GM19025 (cell line): ENCODE measurements at regions not wholly inside any gene's neighbourhood (a gene's known extent, or its start where the extent isn't known, plus 50 kb on each side); places are given as distances from the start of the nearest gene placed in this dataset.

Source experiments
- ATAC-seq: cut with Tn5 transposase; IDR thresholded peaks from one replicate; pipeline ENCODE4 v1.9.1; 2021; ENCODE audit warnings: mild to moderate bottlenecking, low read depth, moderate library complexity; ENCODE audit not compliant: unreplicated experiment

DNA sequence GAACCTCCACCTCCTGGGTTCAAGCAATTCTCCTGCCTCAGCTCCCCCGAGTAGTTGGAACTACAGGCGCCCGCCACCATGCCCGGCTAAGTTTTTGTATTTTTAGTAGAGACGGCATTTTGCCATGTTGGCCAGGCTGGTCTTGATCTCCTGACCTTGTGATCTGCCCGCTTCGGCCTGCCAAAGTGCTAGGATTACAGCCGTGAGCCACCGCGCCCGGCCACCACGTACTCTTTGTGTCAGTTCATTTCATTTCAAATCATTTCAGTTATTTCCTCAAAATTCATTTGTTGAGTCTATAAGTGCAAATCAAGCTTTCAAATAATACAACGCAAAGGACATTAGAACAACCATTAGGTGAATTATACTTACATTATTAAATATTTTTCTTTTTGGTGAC lies 943.8 kb downstream of the TYW1 start:
- ATAC-seq: no peak

DNA sequence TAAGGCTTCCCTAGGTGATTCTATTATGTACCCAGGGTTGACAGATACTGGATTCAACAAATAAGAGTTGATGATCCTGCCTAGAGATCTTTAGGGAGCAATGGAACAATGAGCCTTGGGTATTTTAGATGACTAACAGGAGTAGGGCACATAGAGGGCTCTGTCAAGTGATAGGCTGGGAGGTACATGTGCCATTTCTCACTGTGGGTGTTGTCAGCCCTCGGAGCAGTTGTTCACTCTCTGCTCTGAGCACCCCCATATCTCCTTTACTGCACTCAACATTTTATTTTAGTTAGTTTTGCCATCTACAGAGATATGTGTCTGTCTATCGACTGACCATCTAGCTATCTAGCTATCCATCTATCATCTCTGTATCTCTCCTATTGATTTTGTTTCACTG lies 950.6 kb downstream of the TYW1 start:
- no peak for ATAC-seq

DNA sequence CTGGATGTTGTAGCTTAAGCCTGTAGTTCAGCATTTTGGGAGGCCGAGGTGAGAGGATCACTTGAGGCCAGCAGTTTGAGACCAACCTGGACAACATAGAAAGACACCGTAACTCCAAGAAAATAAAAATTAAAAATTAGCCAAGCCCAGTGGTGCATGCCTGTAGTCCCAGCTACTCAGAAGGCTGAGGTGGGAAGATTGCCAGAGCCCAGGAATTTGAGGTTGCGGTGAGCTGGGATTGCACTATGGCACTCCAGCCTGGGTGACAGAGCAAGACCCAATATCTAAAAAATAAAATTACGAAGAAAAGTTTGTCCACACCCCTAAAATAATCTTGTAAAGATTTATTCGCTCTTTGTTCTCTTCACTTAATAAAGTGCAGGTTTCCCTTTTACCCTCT lies 951.0 kb downstream of the TYW1 start:
- ATAC-seq: no peak

DNA sequence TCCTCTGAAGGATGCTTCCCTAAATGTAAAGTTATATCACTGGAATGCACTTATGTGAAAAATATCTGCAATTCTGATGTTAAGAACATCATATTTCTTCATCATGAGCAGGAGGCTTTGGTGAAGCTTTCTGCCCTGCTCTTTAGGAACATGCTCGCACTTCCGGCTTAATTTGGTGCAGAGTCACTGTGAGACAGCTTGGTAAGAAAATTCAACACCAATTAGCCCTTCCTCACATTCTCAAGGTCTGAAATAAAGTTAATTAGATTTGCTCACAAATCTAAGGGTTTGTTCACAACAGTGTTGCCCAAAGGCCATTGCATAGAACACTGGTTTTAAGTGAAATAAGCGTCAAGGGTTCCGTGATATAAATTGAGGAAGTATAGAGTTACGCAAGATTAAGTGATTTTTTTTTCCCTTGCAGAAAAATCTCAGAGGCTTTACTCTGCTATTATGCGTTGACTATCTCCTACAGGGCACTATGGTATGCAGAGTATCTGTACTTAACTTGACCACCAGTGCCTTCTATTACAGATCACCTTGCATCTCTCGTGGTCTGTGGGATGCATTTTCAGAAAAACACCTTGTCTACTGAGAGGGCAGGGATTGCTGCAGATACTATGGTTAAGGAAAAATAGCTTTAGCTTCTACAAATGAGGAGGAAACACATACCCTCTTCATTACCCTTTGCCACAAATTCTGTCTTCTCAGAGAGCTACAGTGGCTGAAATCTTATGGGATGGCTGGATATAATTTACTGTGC lies 953.9 kb downstream of the TYW1 start:
- no peak for ATAC-seq

DNA sequence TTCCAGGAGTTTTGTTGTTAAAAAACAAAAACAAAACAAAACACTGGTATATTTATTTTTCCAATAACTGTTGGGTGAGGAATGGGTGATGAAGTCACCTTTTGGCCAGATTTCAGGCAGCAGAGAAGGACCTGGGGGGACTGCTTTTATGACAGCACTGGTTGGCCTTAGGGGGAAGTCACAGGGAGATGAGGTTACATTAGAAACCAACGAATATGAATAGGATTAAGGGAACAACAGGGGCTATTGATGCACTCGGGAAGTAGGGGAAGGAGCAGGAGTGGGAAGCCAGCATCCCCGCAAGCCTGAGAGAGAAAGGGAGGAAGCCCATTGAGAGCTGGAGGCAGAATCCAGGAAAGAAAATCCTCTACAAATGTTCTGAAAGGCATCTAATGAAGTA lies 958.4 kb downstream of the TYW1 start:
- no peak for ATAC-seq

DNA sequence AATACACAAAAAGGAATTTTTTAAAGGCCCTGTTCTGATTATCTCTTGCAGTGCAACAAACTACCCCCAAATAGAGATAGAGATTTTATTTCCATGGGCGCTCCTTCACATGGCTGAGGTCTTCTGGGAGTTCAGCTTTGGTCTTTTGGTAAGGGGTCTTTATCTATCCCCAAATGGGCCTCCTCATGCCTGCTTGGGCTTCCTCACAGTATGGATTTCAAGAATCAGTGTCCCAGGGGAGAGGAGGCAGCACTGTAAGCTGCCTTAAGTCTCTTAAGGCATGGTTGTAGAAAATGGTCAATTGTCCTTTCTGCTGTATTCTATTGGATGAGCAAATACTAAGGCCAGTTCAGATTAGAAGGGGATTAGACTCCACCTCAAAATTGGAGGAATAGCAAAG lies 966.2 kb downstream of the TYW1 start:
- ATAC-seq: no peak

DNA sequence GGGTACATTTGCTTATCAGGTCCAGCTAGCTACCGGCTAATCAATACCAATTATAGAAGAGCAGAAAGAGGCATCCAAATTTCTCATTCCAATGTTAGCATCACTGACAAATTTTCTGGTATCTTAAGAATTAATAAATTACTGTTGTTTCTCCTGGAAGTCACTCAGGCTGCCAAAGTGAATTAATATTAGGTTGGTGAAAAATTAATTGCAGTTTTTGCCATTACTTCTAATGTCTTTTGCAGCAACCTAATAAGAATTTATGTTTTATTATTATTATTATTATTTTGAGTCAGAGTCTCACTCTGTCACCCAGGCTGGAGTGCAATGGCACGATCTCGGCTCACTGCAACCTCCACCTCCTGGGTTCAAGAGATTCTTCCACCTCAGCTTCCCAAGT lies 979.9 kb downstream of the TYW1 start:
- no peak for ATAC-seq

DNA sequence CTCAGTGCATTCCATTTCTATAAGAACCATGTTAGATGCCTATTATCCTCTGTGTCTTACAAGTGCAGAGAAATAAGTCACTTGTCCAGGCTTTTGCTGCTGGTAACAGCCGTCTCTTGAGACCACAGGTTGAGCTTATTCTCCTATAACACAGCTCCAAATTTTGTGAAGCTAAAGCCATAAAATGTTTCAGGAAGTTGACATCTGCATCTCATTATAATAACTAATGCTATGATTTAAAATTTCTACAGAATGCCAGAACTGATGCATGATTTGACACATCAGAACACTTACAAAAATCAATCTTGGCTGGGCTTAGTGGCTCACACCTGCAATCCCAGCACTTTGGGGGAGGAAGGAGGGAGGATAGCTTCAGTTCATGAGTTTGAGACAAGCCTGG lies 986.9 kb downstream of the TYW1 start:
- no peak for ATAC-seq

DNA sequence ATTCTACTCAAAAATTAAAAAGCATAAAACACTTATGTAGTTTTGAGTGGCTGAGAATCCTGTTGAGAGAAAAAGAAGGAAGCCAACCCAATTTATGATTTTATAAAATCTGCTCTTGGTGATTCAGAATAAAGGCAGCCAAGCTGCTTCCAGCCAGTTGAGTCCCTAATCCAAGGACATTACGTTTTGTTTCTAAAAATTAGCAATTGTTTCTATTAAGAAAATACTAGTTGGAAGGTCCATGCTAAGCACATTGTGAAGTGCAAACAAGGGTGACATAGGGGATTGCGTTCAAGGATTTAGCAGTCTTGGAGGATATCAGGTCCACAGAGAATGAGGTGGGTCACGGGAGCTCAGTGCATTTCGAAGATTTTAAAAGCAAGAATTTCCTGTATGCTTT lies 987.7 kb downstream of the TYW1 start:
- ATAC-seq: no peak

DNA sequence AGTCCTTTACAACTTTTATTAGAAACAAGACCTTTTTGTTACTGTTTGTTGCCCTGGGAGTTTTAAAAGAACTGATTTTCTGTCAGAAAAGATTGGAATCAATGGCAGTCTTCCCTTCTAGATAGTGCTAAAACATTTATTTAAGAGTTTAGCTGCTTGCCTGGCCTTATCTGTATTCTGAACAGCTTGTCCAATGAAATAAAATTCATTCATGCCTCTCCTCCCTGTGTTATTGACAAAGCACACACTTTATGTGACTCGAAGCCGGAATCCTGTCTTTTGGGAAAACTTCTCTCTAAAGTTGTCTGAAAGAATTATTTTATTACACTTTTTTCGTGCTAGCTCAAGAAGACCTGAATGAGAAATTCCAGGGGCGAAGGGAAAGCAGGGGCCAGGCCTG lies 992.5 kb downstream of the TYW1 start:
- no peak for ATAC-seq

DNA sequence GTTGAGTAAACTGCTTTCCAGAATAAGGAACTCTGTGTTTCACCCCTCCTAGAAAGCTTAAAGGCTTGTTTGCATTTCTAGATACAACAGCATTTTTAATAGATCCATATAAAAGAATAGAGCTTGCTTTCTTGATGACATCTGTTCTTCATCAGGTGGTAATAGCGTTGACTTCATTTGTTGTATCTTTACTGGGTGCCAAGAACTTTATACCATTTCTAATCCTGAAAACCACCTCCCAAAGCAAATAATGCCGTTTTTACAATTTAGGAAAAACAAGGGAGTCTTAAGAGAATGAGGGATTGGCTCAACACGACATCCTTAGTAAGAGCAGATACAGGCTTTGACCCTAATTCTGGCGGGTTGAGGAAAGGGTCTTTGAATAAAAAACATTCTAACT lies 993.4 kb downstream of the TYW1 start:
- ATAC-seq: no peak

DNA sequence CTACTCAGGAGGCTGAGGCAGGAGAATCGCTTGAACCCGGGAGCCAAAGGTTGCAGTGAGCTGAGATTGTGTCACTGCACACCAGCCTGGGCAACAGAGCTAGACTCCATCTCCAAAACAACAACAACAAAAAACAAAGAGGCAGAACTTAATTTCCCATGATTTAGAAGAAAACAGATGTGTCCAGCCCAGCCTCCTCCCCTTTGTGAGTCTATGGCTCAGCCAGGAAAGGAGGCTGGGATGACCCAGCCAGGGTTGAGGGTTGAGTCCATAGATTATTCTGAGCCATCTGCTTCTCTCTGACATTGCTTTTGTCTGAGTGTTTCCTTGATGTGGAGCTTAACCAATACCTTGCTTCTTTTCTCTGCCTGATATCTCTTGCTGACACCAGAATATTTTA lies 994.1 kb downstream of the TYW1 start:
- ATAC-seq: no peak

DNA sequence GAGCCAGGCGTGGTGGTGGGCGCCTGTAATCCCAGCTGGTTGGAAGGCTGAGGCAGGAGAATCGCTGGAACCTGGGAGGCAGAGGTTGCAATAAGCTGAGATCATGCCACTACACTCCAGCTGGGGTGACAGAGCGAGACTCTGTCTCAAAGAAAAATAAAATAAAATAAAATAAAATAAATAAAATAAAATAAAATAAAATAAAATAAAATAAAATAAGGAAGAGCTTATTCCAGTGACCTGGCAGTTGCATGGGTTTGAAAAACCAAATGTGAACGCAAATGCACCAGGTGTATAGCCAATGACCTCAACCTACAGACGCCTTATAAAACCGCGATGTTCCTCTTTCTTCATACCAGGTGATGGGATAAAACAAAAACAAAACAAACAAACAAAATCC lies 995.7 kb downstream of the TYW1 start:
- no peak for ATAC-seq

DNA sequence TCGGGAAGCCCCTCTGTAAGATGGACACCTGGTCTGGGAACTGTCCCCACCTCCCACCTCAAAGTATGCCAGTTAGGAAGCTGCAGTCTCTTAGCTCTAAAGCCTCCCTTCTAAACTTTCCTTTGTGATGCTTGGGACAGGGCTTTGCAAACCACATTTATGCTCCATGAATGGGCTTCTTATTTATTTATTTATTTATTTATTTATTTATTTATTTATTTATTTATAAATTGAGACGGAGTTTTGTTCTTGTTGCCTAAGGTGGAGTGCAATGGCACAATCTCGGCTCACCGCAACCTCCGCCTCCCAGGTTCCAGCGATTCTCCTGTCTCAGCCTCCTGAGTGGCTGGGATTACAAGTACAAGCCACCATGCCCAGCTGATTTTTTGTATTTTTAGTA lies 1009.4 kb downstream of the TYW1 start:
- no peak for ATAC-seq

DNA sequence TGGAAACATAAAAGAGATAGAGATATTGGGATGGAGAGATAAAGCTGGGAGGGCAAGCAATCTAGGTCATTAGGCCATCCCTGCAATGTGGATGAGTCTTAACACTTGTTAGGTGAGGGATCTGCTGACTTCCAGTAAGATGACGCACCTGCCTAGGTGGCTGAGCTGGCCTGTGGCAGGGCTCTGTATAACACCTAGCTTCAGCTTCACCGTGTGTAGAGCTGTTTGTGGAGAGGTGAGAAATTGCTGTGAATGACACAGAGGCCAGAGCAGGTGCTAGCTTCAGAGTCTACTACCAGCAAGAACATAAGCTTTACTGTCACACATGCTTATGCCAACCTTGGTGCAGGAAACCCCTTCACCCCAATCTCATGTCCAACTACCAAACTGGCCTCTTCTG lies 1010.0 kb downstream of the TYW1 start:
- ATAC-seq: no peak

DNA sequence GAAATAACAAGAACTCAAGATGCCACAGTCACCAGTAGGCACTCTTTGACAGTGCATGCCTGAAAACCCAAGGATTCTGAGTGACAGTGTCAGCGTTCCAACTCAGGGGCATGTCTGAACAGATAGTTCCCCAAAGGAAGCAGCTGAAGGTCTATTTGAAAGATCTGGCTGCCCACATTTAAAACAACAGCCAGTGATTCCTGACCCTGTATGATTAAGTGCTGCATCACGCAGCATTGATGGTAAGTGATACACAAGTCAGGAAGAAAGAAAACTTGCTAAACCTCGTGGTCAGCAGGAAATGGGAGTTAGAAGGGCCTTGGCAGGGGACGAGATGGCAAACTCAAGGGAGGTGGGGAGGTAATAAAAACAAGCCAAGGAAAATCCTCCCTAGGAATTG lies 1013.1 kb downstream of the TYW1 start:
- ATAC-seq: no peak

DNA sequence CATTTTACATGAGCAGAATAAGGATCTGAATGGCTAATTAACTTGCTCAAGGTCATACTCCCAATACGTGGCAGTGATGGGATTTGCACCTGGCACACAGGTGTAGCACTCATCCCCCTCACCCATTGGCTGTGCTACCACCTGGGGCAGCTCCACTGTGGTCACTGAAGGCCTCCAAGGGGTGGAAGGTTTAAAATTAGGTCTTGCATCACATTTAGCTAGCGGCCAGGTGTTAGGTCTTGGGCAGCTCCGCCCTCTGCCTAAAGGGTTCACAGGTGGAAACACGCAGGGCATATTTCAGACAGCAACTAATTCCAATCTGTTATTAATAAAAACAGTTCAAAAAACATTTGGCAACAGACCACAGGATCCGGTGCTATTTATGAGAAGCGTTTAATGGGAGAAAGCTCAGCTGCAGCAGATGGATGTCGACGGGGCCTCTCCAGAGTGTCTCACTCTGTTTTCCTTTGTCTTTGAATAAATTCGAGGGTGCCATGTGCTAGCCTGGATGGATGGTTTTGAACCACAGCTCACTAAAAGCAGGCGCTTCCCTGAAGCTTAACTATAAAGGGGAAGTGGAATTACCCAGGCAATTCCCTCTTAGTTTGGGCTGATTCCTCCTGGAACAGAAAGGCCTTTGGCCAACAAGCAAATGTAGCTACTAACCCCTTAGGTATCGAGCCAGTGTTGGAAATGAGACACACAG lies 1017.6 kb downstream of the TYW1 start:
- no peak for ATAC-seq

DNA sequence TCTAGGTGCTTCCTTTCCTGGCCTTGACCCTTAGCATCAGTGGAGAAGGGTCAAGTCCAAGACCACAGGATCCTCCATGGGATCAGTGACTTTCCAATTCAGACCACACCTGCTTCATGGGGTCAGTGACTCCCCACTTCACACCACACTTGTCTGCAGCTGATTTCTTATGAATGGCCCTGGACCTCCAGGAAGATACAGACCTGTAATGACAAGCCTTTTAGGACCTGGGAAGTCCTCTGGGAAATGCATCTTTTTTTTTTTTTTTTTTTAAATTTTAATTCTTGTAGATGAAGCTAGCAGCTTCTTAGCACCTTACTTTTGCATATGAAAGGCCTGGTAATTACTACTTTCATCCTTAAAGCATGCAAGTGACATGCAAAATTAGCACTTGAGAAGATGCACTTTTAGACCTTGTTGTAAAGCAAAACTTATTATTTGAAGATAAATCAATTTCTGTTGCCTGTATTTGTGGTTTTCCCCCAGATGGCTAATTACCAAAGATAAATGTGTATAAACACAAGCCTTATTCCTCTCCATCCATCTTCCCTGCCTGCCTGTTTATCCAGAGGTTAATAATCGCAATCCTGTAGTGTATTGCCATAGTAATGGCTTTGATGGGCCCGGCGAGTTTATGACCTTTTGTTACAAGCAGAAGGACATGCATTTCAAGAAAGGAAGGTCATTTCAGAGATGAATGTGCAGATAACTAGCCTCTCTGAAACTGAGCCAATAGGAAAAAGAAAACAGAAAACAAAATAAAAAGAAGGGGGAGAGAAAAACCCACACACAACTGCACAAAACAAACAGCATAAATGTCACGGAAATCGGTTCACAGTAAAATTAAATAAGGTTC lies 1018.7 kb downstream of the TYW1 start:
- ATAC-seq: no peak

DNA sequence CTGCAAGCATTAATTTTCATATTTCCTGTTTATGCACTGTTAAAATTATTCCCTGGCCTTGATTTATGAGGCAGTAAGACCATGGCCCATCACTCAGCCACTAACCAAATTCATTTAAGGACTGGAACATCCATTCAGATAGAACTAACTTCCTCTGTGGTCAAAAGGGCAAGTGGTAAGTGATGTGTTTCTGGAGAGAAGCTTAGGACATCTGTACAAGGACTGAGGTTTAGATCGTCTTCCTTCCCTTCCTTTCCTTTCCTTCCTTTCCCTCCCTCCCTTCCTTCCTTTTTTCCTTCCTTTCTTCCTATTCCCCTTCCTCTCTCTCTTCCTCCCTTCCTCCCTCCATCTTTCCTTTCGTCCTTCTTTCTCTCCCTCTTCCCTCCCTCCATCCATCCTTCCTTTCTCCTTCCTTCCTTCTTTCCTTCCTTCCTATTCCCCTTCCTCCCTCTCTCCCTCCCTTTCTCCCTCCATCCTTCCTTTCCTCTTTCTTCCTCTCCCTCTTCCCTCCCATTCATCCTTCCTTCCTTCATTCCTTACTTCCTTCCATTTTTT lies 1019.4 kb downstream of the TYW1 start:
- no peak for ATAC-seq

DNA sequence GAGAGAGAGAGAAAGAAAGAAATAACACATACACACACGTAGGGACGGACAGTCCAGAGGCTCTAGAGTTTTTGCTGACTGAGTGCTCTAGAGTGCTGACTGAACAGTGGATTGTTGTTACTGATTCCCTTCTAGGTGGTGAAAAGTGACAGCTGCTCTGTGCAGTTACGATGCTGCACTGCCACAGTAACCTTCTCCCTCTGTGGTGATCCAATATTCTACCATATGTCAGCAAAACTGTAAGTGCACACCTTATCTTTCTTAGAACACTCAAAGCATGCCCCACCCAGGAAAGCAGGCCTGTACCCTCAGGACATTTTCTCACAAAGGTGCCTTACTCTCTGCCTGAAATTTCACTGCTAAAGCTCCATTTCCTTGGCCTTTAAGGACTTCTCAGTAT lies 1023.5 kb downstream of the TYW1 start:
- ATAC-seq: no peak

DNA sequence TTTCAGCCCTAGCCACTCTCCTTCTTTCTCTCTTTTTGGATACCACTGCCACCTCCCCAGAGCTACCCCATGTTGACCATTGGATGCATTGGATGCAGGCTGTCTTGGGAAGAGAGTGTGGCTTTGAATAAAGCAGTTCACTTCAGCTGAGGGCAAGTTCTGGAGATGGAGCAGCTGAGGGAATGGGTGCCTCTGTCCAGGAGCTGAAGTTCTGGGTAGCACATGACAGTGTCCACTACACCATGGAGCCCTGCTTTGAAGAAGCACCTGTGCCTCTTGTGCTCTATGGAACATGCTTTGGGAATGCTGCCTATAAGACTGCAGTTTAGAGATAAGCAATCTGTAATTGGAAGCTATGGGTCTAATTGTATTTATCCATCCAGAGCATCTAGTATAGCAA lies 1028.7 kb downstream of the TYW1 start:
- ATAC-seq: no peak
